Fibroblast of lung (primary cell): ENCODE measurements at regions not wholly inside any gene's neighbourhood (a gene's known extent, or its start where the extent isn't known, plus 50 kb on each side); places are given as distances from the start of the nearest gene placed in this dataset.

Experiments
- DNase-seq, 2 donors: peaks; one replicate each; pipeline versions ENCODE4 v3.0.0 to v3.0.0-alpha.2; 2010; ENCODE audit warnings: low read depth in 2 of 2
- H2AFZ ChIP-seq: 2 replicates; pipeline ENCODE4 v1.5.1; 2012; ENCODE audit warnings: low read length, control low read depth, inconsistent platforms
- H3K27ac ChIP-seq: 2 replicates; pipeline ENCODE4 v1.5.1; 2011; ENCODE audit warnings: low read length, control low read depth; ENCODE audit not compliant: insufficient read depth
- H3K27me3 ChIP-seq: 2 replicates; pipeline ENCODE4 v1.5.1; 2011; ENCODE audit warnings: mild to moderate bottlenecking, low read length; ENCODE audit not compliant: control insufficient read depth, insufficient read depth
- H3K36me3 ChIP-seq: 2 replicates; pipeline ENCODE4 v1.5.1; 2011; ENCODE audit warnings: low read length; ENCODE audit not compliant: control insufficient read depth, insufficient read depth
- H3K4me1 ChIP-seq: 2 replicates; pipeline ENCODE4 v1.5.1; 2011; ENCODE audit warnings: low read length; ENCODE audit not compliant: control insufficient read depth, insufficient read depth; ENCODE audit errors: extremely low read depth
- H3K4me2 ChIP-seq: 2 replicates; pipeline ENCODE4 v1.5.1; 2011; ENCODE audit warnings: low read length, control low read depth; ENCODE audit not compliant: insufficient read depth; ENCODE audit errors: extremely low read depth
- H3K4me3 ChIP-seq, 4 experiments: fragments of 200-600 bp in 1 of 4; sonication (generic) in 1 of 4; replicated peaks in 1 of 4; 2 replicates each; pipeline ENCODE4 v1.5.1; 2011 to 2016; ENCODE audit warnings: low read length in 4 of 4, low read depth in 3 of 4, mild to moderate bottlenecking in 3 of 4, control low read depth in 2 of 4, inconsistent platforms in 1 of 4, mixed read lengths in 1 of 4; ENCODE audit not compliant: insufficient read depth in 1 of 4; ENCODE audit errors: control extremely low read depth in 1 of 4
- H3K79me2 ChIP-seq: 2 replicates; pipeline ENCODE4 v1.5.1; 2012; ENCODE audit warnings: mild to moderate bottlenecking, low read length, inconsistent platforms; ENCODE audit not compliant: control insufficient read depth, insufficient read depth
- H3K9ac ChIP-seq: 2 replicates; pipeline ENCODE4 v1.5.1; 2011; ENCODE audit warnings: mild to moderate bottlenecking, low read length, control low read depth; ENCODE audit not compliant: insufficient read depth
- H3K9me3 ChIP-seq: 2 replicates; pipeline ENCODE4 v1.5.1; 2012; ENCODE audit warnings: low read depth, low read length; ENCODE audit not compliant: control insufficient read depth, insufficient read depth
- H4K20me1 ChIP-seq: 2 replicates; pipeline ENCODE4 v1.5.1; 2011; ENCODE audit warnings: low read length; ENCODE audit not compliant: control insufficient read depth, insufficient read depth; ENCODE audit errors: extremely low read depth
- EZH2 ChIP-seq: IDR thresholded peaks from 2 replicates; pipeline ENCODE4 v1.5.1; 2012; ENCODE audit warnings: low read length, control low read depth, mild to moderate bottlenecking; ENCODE audit errors: missing control alignments

- H3K79me2 ChIP-seq = no peaks in the 10 kb centered on the region
- H3K27ac ChIP-seq = no peak overlapping the region
- no peak overlapping the region for H3K4me3 ChIP-seq
- DNase-seq = peak; percentile 15 to 36
- H3K36me3 ChIP-seq = no peaks in the 10 kb centered on the region
- no peaks in the 10 kb centered on the region for H4K20me1 ChIP-seq
- no peaks in the 10 kb centered on the region for H3K9me3 ChIP-seq
- TF ChIP-seq EZH2 = no peak
- peaks cover 7% of the 10 kb centered on the region for H3K4me1 ChIP-seq
- H2AFZ ChIP-seq = no peak overlapping the region
- H3K27me3 ChIP-seq = no peaks in the 10 kb centered on the region
- no peak overlapping the region for H3K4me2 ChIP-seq
- H3K9ac ChIP-seq = no peak overlapping the region
Measured at GRCh38 chr22:42180349-42180842, 49.8 kb upstream of the CYP2D6 start.
